DOHH2 (cell line): ENCODE measurements at regions not wholly inside any gene's neighbourhood (a gene's known extent, or its start where the extent isn't known, plus 50 kb on each side); places are given as distances from the start of the nearest gene placed in this dataset.

ENCODE experiments used
- H3F3A ChIP-seq: fragments of 200-600 bp; sonication (generic), shearing (Covaris generic); 2 replicates; pipeline ENCODE4 v1.6.0; 2016; ENCODE audit warnings: antibody characterized with exemption, mild to moderate bottlenecking; ENCODE audit not compliant: control insufficient read depth, insufficient read depth
- H3K27ac ChIP-seq: fragments of 200-600 bp; sonication (generic); 2 replicates; pipeline ENCODE4 v1.5.1; 2014; ENCODE audit warnings: low read depth, mild to moderate bottlenecking, low read length, moderate library complexity
- H3K27me3 ChIP-seq: fragments of 200-600 bp; sonication (generic); 2 replicates; pipeline ENCODE4 v1.6.1; 2014; ENCODE audit warnings: mild to moderate bottlenecking, low read length, mixed read lengths; ENCODE audit not compliant: control insufficient read depth
- H3K36me3 ChIP-seq: fragments of 200-600 bp; sonication (generic); 2 replicates; pipeline ENCODE4 v1.6.1; 2014; ENCODE audit warnings: mild to moderate bottlenecking, low read length, moderate library complexity, mixed read lengths; ENCODE audit not compliant: control insufficient read depth
- H3K4me1 ChIP-seq: fragments of 200-600 bp; sonication (generic); 2 replicates; pipeline ENCODE4 v1.6.1; 2014; ENCODE audit warnings: mild to moderate bottlenecking, low read length, mixed read lengths; ENCODE audit not compliant: control insufficient read depth
- H3K4me2 ChIP-seq: fragments of 200-600 bp; sonication (generic); 2 replicates; pipeline ENCODE4 v1.6.0; 2014; ENCODE audit warnings: mild to moderate bottlenecking, low read length, moderate library complexity
- H3K4me3 ChIP-seq: fragments of 200-600 bp; sonication (generic); 2 replicates; pipeline ENCODE4 v1.5.1; 2014; ENCODE audit warnings: mild to moderate bottlenecking, low read length, mixed read lengths
- H3K79me2 ChIP-seq: fragments of 200-600 bp; sonication (generic); 2 replicates; pipeline ENCODE4 v1.6.1; 2014; ENCODE audit warnings: mild to moderate bottlenecking, low read length, mixed read lengths; ENCODE audit not compliant: control insufficient read depth
- H3K9me2 ChIP-seq: fragments of 200-600 bp; sonication (generic); replicated peaks from 2 replicates; pipeline ENCODE4 v1.6.1; 2014; ENCODE audit warnings: mild to moderate bottlenecking, low read length, mixed read lengths; ENCODE audit not compliant: control insufficient read depth
- H3K9me3 ChIP-seq: fragments of 200-600 bp; sonication (generic); 2 replicates; pipeline ENCODE4 v1.6.1; 2014; ENCODE audit warnings: antibody characterized with exemption, low read length, mixed read lengths; ENCODE audit not compliant: control insufficient read depth, insufficient read depth
- H4K20me1 ChIP-seq: fragments of 200-600 bp; sonication (generic); 2 replicates; pipeline ENCODE4 v1.6.0; 2014; ENCODE audit warnings: low read depth, mild to moderate bottlenecking, antibody characterized with exemption, low read length, moderate library complexity; ENCODE audit not compliant: control insufficient read depth, insufficient read depth
- CTCF ChIP-seq: fragments of 200-600 bp; sonication (generic); IDR thresholded peaks from one replicate; pipeline ENCODE4 v1.5.1; 2014; ENCODE audit warnings: antibody characterized with exemption, mild to moderate bottlenecking, low read depth, low read length; ENCODE audit not compliant: poor library complexity, severe bottlenecking
- EZH2phosphoT487 ChIP-seq: fragments of 200-600 bp; sonication (generic); IDR thresholded peaks from 2 replicates; pipeline ENCODE4 v1.6.1; 2017; ENCODE audit warnings: borderline replicate concordance, mild to moderate bottlenecking, antibody characterized with exemption, low read length, moderate library complexity, mixed read lengths

- H3K79me2 ChIP-seq: no peaks in the 10 kb centered on the region
- H3K4me1 ChIP-seq: peaks cover 28% of the 10 kb centered on the region
- no peaks in the 10 kb centered on the region for H3F3A ChIP-seq
- H3K9me3 ChIP-seq: no peaks in the 10 kb centered on the region
- no peak overlapping the region for H3K27ac ChIP-seq
- H3K9me2 ChIP-seq: no peaks in the 10 kb centered on the region
- no peak overlapping the region for H3K4me2 ChIP-seq
- no peaks in the 10 kb centered on the region for H3K27me3 ChIP-seq
- H4K20me1 ChIP-seq: no peaks in the 10 kb centered on the region
- H3K36me3 ChIP-seq: no peaks in the 10 kb centered on the region
- no peak for TF ChIP-seq CTCF
- TF ChIP-seq EZH2phosphoT487: no peak
- H3K4me3 ChIP-seq: no peak overlapping the region
Measured at GRCh38 chr12:25326326-25326725, 75.6 kb upstream of the KRAS start.

- Histone ChIP-seq H3K4me1 (peaks cover 43% of the 10 kb centered on the region), H4K20me1 (no peaks in the 10 kb centered on the region), H3F3A (no peaks in the 10 kb centered on the region), H3K4me2 (no peak overlapping the region), H3K9me2 (no peaks in the 10 kb centered on the region), H3K36me3 (no peaks in the 10 kb centered on the region), H3K9me3 (no peaks in the 10 kb centered on the region), H3K27me3 (peaks cover 7% of the 10 kb centered on the region), H3K4me3 (no peak overlapping the region), H3K79me2 (no peaks in the 10 kb centered on the region), H3K27ac (no peak overlapping the region)
- no peak for TF ChIP-seq EZH2phosphoT487
- no peak for TF ChIP-seq CTCF
Measured at GRCh38 chr12:25324861-25325260, 74.1 kb upstream of the KRAS start.

GRCh38 chr12:25323581-25323982, 72.9 kb upstream of the KRAS start:
- Histone ChIP-seq H3K27me3 (peaks cover 7% of the 10 kb centered on the region), H3K9me3 (no peaks in the 10 kb centered on the region), H3K4me2 (no peak overlapping the region), H3K36me3 (no peaks in the 10 kb centered on the region), H3F3A (no peaks in the 10 kb centered on the region), H3K4me1 (peaks cover 48% of the 10 kb centered on the region), H3K9me2 (no peaks in the 10 kb centered on the region), H3K4me3 (no peak overlapping the region), H4K20me1 (no peaks in the 10 kb centered on the region), H3K27ac (no peak overlapping the region), H3K79me2 (no peaks in the 10 kb centered on the region)
- TF ChIP-seq CTCF (no peak), EZH2phosphoT487 (no peak)
